Stimulated activated naive CD8-positive, alpha-beta T cell treated with anti-CD3 and anti-CD28 coated beads, Interleukin-15, Interleukin-2, amounts not matched to agents 100 ng/mL and 50 ng/mL, for 24 hours (primary cell): ENCODE measurements at regions not wholly inside any gene's neighbourhood (a gene's known extent, or its start where the extent isn't known, plus 50 kb on each side); places are given as distances from the start of the nearest gene placed in this dataset.

Experiments
- H3K27ac Mint-ChIP-seq: one replicate; pipeline ENCODE4 v1.8.0; 2021; ENCODE audit warnings: mild to moderate bottlenecking, mixed read lengths
- H3K27me3 Mint-ChIP-seq: one replicate; pipeline ENCODE4 v1.8.0; 2021; ENCODE audit warnings: mixed read lengths
- H3K36me3 Mint-ChIP-seq: one replicate; pipeline ENCODE4 v1.8.0; 2021; ENCODE audit warnings: low read depth, mixed read lengths
- H3K4me1 Mint-ChIP-seq: one replicate; pipeline ENCODE4 v1.8.0; 2021; ENCODE audit warnings: low read depth, mixed read lengths
- H3K4me3 Mint-ChIP-seq: one replicate; pipeline ENCODE4 v1.8.0; 2021; ENCODE audit warnings: mild to moderate bottlenecking, mixed read lengths
- H3K9me3 Mint-ChIP-seq: one replicate; pipeline ENCODE4 v1.8.0; 2021; ENCODE audit warnings: mixed read lengths

DNA sequence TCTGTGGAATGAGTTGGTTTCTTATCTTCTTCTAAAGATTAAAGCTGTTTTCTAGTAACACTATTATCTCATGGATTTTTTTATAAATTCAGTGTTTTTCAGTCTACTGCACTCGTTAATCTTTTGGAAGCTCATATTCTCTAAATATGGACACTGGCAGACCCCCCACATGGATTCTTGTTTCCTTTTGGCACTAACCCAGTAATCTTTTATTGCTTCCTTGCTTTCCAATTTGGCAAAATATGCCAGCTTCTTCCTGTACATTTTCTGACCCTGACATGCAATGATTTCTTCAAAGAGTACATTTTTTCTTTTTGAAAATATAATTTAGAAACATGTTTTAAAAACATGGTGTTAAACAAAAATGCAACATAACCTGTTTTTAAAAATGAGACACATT is 474.2 kb upstream of the FTMT start:
- Mint-ChIP-seq H3K27me3 (no peaks in the 10 kb centered on the region), H3K27ac (no peak overlapping the region), H3K36me3 (no peaks in the 10 kb centered on the region), H3K4me1 (no peaks in the 10 kb centered on the region), H3K9me3 (peaks cover 4% of the 10 kb centered on the region), H3K4me3 (no peak overlapping the region)

DNA sequence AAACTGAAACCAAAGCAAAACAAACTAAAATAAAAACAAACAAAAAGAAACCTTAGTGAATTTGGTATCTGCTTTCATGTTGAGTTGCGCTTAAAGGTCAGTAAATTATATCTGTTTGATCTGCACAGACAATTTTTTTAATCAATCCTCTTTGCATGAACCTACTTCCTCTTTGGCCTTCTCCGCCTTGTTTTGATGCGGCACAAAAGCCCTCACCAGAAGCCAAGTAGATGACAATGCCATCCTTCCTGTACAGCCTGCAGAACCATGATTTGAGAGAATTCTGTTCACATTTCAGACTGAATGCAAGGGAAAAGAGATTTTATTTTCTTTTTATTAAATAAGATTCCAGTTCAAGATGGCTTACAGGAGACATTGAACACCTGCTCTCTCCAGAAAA is 473.6 kb upstream of the FTMT start:
- H3K27me3 Mint-ChIP-seq, result no peaks in the 10 kb centered on the region
- H3K27ac Mint-ChIP-seq, result no peak overlapping the region
- no peak overlapping the region for H3K4me3 Mint-ChIP-seq
- no peaks in the 10 kb centered on the region for H3K4me1 Mint-ChIP-seq
- peaks cover 4% of the 10 kb centered on the region for H3K9me3 Mint-ChIP-seq
- no peaks in the 10 kb centered on the region for H3K36me3 Mint-ChIP-seq

DNA sequence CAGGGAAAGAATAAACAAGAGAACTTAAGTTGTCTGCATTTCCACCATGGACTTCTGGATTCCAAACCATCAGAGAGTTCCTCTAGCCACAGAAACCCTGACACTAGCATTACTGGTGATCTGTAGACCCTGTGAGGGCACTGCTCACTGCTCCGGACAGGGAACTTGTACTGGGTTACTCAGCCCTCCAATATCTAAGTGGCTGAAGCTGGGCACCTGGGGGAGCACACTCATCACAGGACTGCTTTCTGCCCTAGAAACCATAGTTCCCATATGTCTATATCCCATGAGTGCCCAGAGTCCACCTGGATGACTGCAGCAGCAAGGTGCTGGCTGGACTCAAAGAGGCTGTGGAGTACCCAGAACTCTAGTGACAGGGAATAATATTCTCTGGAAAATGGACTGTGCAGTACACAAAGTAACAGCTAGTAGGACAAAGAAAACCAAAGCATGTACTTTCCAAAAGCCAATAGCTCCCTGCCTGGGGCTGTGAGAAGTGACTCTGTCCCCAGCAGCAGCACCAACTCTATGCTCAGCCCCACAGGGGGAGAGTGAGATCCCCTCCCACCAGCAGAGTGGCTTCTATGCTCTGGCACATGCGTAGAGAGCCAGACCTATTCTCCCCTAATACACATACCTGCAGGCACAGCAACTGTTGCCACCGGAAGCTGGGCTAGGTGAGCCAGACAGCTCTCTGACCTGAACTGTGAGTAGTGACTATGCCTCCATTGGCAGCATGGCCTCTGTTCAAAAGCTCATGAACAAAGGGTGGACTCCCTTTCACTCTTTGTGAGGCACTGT is 472.9 kb upstream of the FTMT start:
- H3K27ac Mint-ChIP-seq, result no peak overlapping the region
- no peak overlapping the region for H3K4me3 Mint-ChIP-seq
- no peaks in the 10 kb centered on the region for H3K27me3 Mint-ChIP-seq
- H3K9me3 Mint-ChIP-seq, result peaks cover 4% of the 10 kb centered on the region
- H3K4me1 Mint-ChIP-seq, result no peaks in the 10 kb centered on the region
- H3K36me3 Mint-ChIP-seq, result no peaks in the 10 kb centered on the region

DNA sequence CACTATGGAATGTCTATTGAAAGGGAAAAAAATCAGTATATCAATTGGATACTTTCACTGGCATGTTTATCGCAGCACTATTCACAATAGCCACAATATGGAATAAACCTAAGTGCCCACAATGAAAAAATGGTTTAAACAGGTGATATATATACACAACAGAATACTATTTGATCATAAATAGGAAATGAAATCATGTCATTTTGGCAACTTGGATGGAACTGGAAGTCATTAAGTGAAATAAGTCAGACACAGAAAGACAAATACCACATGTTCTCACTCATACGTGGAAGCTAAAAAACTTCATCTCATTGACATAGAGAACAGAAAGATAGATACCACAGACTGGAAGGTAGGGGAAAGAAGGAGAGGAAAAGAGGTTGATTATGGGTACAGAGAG is 471.6 kb upstream of the FTMT start:
- Mint-ChIP-seq H3K4me3 (no peak overlapping the region), H3K4me1 (no peaks in the 10 kb centered on the region), H3K27me3 (no peaks in the 10 kb centered on the region), H3K27ac (no peak overlapping the region), H3K9me3 (peaks cover 4% of the 10 kb centered on the region), H3K36me3 (no peaks in the 10 kb centered on the region)

DNA sequence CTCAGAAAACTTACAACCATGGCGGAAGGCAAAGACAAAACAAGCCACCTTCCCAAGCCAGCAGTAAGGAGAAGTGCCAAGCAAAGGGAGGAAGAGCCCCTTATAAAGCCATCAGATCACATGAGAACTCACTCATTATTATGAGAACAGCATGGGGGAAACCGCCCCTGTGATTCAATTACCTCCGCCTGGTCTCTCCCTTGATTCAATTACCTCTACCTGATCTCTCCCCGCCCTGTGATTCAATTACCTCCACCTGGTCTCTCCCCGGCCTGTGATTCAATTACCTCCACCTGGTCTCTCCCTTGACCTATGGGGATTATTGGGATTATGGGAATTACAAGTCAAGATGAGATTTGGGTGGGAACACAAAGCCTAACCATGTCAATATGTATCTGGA is 467.3 kb upstream of the FTMT start:
- Mint-ChIP-seq H3K36me3 (no peaks in the 10 kb centered on the region), H3K27me3 (no peaks in the 10 kb centered on the region), H3K27ac (no peak overlapping the region), H3K4me1 (no peaks in the 10 kb centered on the region), H3K4me3 (no peak overlapping the region), H3K9me3 (peaks cover 4% of the 10 kb centered on the region)

DNA sequence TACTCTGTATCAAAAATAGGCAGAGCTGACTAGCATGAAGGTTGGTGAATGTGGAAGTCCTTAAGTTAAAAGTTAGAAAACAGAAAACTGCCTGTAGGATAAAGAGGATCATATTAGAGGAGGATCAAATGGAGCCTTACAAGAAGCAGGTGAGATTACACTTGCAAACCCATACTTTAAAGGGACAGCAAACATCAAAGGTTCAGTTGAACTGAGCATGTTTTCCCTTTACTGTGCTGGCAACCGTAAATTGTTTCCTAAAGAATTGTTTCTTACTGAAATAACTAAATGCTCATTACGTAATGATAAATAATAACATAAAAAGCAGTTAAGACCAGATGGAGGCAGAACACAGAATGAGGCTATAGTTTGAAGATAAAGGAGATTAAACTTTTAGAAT is 465.3 kb upstream of the FTMT start:
- no peak overlapping the region for H3K27ac Mint-ChIP-seq
- no peaks in the 10 kb centered on the region for H3K9me3 Mint-ChIP-seq
- no peaks in the 10 kb centered on the region for H3K27me3 Mint-ChIP-seq

DNA sequence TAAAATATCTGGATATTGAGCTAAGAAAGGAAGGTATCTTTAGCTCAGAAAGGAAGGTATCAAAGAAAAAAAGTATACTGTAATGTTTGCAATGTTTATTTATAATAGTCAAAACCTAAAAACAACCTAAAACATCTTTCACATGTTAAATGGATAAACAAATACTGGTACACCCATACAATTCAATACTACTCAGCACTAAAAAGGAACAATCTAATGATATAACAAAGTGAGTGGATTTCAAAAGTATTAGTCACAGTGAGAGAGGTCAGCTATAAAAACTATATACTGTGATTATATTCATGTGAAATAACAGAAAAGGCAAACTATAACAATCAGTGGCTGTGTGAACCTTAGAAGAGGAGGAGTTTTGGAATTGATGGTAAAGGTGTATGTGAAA is 455.0 kb upstream of the FTMT start:
- Mint-ChIP-seq H3K36me3 (no peaks in the 10 kb centered on the region), H3K4me1 (no peaks in the 10 kb centered on the region), H3K4me3 (no peak overlapping the region), H3K27me3 (no peaks in the 10 kb centered on the region), H3K9me3 (peaks cover 7% of the 10 kb centered on the region), H3K27ac (no peak overlapping the region)

More for the DNA sequence above, 465.3 kb upstream of the FTMT start:
- no peak overlapping the region for H3K4me3 Mint-ChIP-seq
- no peaks in the 10 kb centered on the region for H3K36me3 Mint-ChIP-seq
- H3K4me1 Mint-ChIP-seq, result no peaks in the 10 kb centered on the region

DNA sequence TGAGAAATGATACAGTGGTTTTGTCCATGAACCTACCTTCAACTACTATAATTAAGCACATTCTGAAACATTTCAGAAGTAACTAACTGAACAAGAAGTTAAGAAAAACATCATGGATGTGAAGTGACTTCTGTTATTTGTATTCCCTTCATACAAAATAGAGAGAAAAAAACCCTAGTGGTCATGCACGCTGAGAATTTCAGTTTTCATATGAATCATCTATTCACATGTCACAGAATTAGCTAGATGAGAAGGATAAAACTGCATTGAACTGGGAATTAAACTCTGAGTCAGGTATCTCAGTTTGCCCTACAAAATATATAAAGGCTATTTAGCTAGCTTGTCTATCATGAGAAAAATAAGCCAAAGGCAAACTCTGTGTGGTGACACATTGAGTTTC is 451.8 kb upstream of the FTMT start:
- H3K27ac Mint-ChIP-seq, result no peak overlapping the region
- H3K4me3 Mint-ChIP-seq, result no peak overlapping the region
- H3K36me3 Mint-ChIP-seq, result no peaks in the 10 kb centered on the region
- H3K27me3 Mint-ChIP-seq, result no peaks in the 10 kb centered on the region
- peaks cover 14% of the 10 kb centered on the region for H3K9me3 Mint-ChIP-seq
- no peaks in the 10 kb centered on the region for H3K4me1 Mint-ChIP-seq

DNA sequence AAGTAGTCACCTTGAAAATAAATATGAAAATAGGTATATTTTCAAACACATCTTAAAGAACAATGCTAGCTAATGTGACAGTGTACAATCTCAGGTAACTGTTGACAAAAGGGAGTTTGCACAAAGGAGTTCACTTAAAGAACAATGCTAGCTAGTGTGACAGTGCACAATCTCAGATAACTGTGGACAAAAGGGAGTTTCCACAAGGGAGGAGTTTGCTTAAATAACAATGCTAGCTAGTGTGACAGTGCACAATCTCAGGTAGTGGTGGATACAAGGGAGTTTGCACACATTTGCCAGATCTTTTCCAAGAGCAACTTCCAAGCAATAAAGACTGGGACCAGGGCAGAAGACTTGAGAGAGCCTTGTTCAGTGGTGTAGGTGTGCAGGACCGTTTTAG is 442.9 kb upstream of the FTMT start:
- H3K36me3 Mint-ChIP-seq, result no peaks in the 10 kb centered on the region

DNA sequence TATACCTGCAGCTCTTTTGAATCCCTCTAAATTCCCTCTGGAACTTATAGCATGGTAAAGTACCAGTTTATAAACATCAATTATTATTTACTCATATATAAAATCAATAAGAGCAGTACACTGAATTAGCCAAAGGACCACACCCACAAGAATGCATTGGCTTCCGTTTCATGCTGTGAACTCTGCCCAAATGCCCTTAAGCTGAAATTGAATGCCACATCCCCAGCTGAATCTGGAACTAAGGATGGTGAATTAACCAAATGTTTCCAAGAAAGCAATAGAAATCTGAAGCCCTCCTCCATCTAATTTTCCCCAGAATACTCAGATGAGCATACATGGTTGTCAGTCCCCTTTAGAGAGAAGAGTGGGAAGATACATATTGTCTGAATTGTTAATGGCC is 436.4 kb upstream of the FTMT start:
- H3K27me3 Mint-ChIP-seq, result no peaks in the 10 kb centered on the region
- H3K4me3 Mint-ChIP-seq, result no peak overlapping the region
- no peak overlapping the region for H3K27ac Mint-ChIP-seq

More for the DNA sequence above, 442.9 kb upstream of the FTMT start:
- H3K27me3 Mint-ChIP-seq, result no peaks in the 10 kb centered on the region
- no peak overlapping the region for H3K4me3 Mint-ChIP-seq
- H3K4me1 Mint-ChIP-seq, result no peaks in the 10 kb centered on the region
- no peak overlapping the region for H3K27ac Mint-ChIP-seq
- H3K9me3 Mint-ChIP-seq, result peaks cover 8% of the 10 kb centered on the region

DNA sequence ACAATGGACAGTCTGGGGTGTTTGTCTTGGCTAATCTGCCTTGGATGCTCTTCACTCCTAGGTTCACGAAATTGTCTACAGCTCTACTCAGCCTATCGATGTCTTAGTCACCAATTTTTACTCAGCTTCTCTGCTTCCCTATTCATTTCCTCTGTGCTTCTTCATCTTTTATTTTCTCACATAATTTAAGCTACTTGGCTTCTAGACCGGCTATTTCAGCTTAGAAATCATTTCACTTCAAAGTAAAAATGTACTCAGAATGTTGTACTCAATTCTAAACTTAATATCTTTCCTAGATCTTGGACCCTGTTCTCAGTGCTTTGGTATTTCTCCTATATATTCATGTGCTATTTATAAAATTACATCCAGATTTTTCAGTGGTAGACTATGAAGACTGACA is 430.0 kb upstream of the FTMT start:
- H3K4me3 Mint-ChIP-seq, result no peak overlapping the region
- H3K27ac Mint-ChIP-seq, result no peak overlapping the region
- no peaks in the 10 kb centered on the region for H3K27me3 Mint-ChIP-seq
- no peaks in the 10 kb centered on the region for H3K36me3 Mint-ChIP-seq
- H3K9me3 Mint-ChIP-seq, result peaks cover 8% of the 10 kb centered on the region
- no peaks in the 10 kb centered on the region for H3K4me1 Mint-ChIP-seq

More for the DNA sequence above, 436.4 kb upstream of the FTMT start:
- no peaks in the 10 kb centered on the region for H3K4me1 Mint-ChIP-seq
- no peaks in the 10 kb centered on the region for H3K36me3 Mint-ChIP-seq
- peaks cover 19% of the 10 kb centered on the region for H3K9me3 Mint-ChIP-seq

DNA sequence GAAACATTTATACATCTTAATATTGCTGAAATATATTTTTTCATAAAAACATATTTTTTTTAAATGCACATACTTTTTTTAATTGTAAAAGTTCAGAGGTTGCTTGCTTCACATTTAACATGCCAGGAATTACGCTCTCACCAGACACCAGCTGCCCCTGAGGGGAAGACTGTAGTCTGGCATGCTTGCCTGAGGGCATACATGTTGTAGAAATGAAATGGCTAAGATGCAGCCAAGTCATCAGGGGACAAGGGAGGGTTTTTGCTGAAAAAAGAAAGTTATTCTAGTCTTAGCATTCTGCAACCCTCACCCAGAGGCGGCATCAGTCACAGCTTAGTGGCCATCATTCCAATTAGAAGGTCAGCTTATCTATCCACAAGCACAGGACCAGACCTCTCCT is 426.7 kb upstream of the FTMT start:
- H3K4me1 Mint-ChIP-seq, result no peaks in the 10 kb centered on the region
- no peak overlapping the region for H3K27ac Mint-ChIP-seq
- H3K27me3 Mint-ChIP-seq, result no peaks in the 10 kb centered on the region
- H3K9me3 Mint-ChIP-seq, result no peaks in the 10 kb centered on the region
- H3K36me3 Mint-ChIP-seq, result no peaks in the 10 kb centered on the region
- H3K4me3 Mint-ChIP-seq, result no peak overlapping the region

DNA sequence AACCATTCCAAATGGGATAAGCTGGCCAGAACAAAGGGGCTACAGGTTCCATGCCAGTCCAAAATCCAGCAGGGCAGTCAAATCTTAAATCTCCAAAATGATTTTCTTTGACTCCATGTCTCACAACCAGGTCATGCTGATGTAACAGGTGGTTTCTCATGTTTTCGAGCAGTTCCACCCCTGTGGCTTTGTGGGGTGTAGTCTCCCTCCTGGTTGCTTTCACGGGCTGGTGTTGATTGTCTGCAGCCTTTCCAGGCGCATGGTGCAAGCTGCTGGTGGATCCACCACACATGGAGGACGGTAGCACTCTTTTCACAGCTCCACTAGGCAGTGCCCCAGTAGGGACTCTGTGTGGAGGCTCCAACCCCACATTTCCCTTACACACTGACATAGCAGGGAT is 425.5 kb upstream of the FTMT start:
- Mint-ChIP-seq H3K27me3 (no peaks in the 10 kb centered on the region), H3K9me3 (no peaks in the 10 kb centered on the region), H3K36me3 (no peaks in the 10 kb centered on the region), H3K27ac (no peak overlapping the region), H3K4me3 (no peak overlapping the region), H3K4me1 (no peaks in the 10 kb centered on the region)

DNA sequence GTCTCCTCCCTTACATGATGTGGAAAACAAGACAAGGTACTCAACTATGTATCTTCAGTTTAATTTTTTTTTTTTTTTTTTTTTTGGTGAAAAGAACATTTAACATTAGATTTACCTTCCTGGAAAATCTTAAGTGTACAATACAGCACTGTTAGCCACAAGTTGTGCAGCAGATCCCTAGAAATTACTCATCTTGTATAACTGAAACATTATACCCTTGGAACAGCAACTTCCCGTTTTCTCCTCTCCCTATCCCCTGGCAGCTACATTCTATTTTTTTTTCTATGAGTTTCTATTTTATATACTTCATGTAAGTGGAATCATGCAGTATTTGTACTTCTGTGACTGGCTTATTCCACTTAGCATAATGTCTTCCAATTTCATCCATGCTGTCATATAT is 421.9 kb upstream of the FTMT start:
- no peaks in the 10 kb centered on the region for H3K9me3 Mint-ChIP-seq

DNA sequence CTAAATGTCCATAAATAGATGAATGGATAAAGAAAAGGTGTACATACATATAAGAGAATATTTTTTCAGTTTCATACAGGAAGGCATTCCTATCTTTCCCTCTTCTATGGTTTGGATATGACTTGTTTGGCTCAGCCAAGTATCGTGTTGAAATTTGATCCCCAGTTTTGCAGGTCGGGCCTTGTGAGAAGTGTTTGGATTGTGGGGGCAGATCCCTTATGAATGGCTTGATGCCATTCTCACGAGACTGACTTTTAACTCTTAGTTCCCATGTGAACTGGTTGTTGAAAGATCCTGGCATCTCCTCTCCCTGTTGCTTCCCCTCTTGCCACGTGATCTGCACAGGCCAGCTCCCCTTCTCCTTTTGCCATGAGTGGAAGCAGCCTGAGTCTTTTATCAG is 421.1 kb upstream of the FTMT start:
- Mint-ChIP-seq H3K27me3 (no peaks in the 10 kb centered on the region), H3K4me1 (no peaks in the 10 kb centered on the region), H3K9me3 (no peaks in the 10 kb centered on the region), H3K36me3 (no peaks in the 10 kb centered on the region), H3K4me3 (no peak overlapping the region), H3K27ac (no peak overlapping the region)

More for the DNA sequence above, 421.9 kb upstream of the FTMT start:
- Mint-ChIP-seq H3K36me3 (no peaks in the 10 kb centered on the region), H3K4me3 (no peak overlapping the region), H3K27ac (no peak overlapping the region), H3K27me3 (no peaks in the 10 kb centered on the region), H3K4me1 (no peaks in the 10 kb centered on the region)

DNA sequence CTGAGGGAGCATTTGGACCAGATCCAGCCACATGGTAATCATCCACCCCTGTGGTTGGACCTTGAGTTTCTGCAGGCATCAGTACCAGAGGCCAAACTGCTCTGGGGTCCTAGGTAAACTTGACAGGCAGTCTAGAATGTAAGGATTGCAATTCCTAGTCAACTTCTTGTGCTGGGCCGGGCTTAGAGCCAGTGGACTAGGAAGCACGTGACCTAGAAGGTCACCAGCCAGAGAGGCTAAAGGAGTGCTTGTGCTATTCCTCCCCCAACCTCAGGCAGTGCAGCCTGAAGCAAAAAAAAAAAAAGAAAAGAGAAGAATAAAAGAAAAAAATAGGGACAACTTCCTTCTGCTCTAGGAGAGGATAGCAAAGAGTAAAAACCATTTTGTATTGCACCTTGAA is 406.2 kb upstream of the FTMT start:
- Mint-ChIP-seq H3K27ac (no peak overlapping the region), H3K4me3 (no peak overlapping the region), H3K9me3 (peaks cover 11% of the 10 kb centered on the region), H3K27me3 (no peaks in the 10 kb centered on the region), H3K36me3 (no peaks in the 10 kb centered on the region), H3K4me1 (no peaks in the 10 kb centered on the region)
